ENCODE measurements at regions not wholly inside any gene's neighbourhood (a gene's known extent, or its start where the extent isn't known, plus 50 kb on each side); places are given as distances from the start of the nearest gene placed in this dataset.

DNA sequence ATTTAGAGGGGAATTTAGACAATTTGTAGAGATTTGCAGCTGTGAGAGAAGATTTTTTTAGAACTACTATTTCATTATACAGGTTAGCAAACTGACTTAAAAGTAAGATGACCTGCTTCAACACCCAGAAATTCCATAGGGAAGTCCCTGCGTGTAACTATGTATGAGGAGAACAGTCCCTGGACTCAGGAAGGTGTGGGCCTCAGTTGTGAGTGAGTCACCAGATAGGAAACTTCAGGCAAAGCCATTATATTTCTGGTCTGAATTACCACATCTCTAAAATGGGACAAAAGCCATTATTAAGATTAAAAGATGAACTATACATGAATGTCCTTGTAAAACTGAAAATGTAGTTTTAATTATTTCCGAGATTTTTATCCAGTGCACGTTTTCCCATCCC, 488.3 kb upstream of the GOLIM4 start:
- TF ChIP-seq NCOA2 (CRISPR knock-in tag; IDR thresholded peaks at IDR 0.05), result no peak
- TF ChIP-seq ZNF746 (CRISPR knock-in tag; IDR thresholded peaks at IDR 0.05), result no peak
- no peak for TF ChIP-seq ZNF776 (CRISPR knock-in tag; IDR thresholded peaks at IDR 0.05)
